Endothelial cell of umbilical vein (primary cell): ENCODE measurements at regions not wholly inside any gene's neighbourhood (a gene's known extent, or its start where the extent isn't known, plus 50 kb on each side); places are given as distances from the start of the nearest gene placed in this dataset.

Experiments
- BruUV-seq: library from RNA; stranded (reverse); fragments of 400-500 nt; replicated peaks from 2 replicates; lab custom pipeline; 2021; lab: Mats Ljungman, UMichigan
- CTCF ChIA-PET: fragments of 300-600, 350-600 bp; sonication (Branson Sonifier 250); formaldehyde crosslinking; loops from one replicate; lab custom pipeline; 2021; ENCODE audit warnings: antibody characterized with exemption, inconsistent platforms; lab: Charles Lee
- POLR2A ChIA-PET: fragments of 300-600, 350-600 bp; sonication (Branson Sonifier 250); formaldehyde crosslinking; loops from one replicate; lab custom pipeline; 2021; ENCODE audit warnings: antibody characterized with exemption, inconsistent platforms; lab: Charles Lee
- DNase-seq: peaks from one replicate; pipeline ENCODE4 v3.0.0-alpha.2; 2011; ENCODE audit warnings: low read depth, low spot score
- FAIRE-seq: peaks from 2 replicates; lab custom pipeline; 2011; peaks lifted over from hg19 to GRCh38; lab: Jason Lieb, UNC
- H2AFZ ChIP-seq: 2 replicates; pipeline ENCODE4 v1.6.0; 2012; ENCODE audit warnings: low read depth, low read length, control low read depth, inconsistent platforms
- H3K27ac ChIP-seq: 2 replicates; pipeline ENCODE4 v1.5.1; 2011; ENCODE audit warnings: low read depth, mild to moderate bottlenecking, control low read depth, low read length, moderate library complexity; ENCODE audit not compliant: insufficient read depth
- H3K27me3 ChIP-seq, 2 experiments: 2 replicates each; pipeline versions ENCODE4 v1.6.0 to v1.6.1; 2011; ENCODE audit warnings: low read length in 2 of 2, mixed read lengths in 1 of 2; ENCODE audit not compliant: control insufficient read depth in 2 of 2, insufficient read depth in 2 of 2
- H3K36me3 ChIP-seq, 2 experiments: 2 replicates in 1 of 2; 3 replicates in 1 of 2; pipeline ENCODE4 v1.5.1; 2011; ENCODE audit warnings: low read length in 2 of 2, mild to moderate bottlenecking in 1 of 2, moderate library complexity in 1 of 2; ENCODE audit not compliant: control insufficient read depth in 2 of 2, insufficient read depth in 2 of 2; ENCODE audit errors: extremely low read depth in 1 of 2
- H3K4me1 ChIP-seq: 3 replicates; pipeline ENCODE4 v1.5.1; 2011; ENCODE audit warnings: mild to moderate bottlenecking, low read length; ENCODE audit not compliant: control insufficient read depth, insufficient read depth; ENCODE audit errors: extremely low read depth
- H3K4me2 ChIP-seq: 2 replicates; pipeline ENCODE4 v1.6.1; 2011; ENCODE audit warnings: low read length, control low read depth, mixed read lengths; ENCODE audit not compliant: insufficient read depth
- H3K4me3 ChIP-seq, 3 experiments: fragments of 200-600 bp in 1 of 3; sonication (generic), shearing (Covaris generic) in 1 of 3; replicated peaks in 1 of 3; 2 replicates each; pipeline ENCODE4 v1.5.1; 2011 to 2016; ENCODE audit warnings: control low read depth in 3 of 3, low read length in 3 of 3, mild to moderate bottlenecking in 2 of 3, inconsistent platforms in 1 of 3, low read depth in 1 of 3, moderate library complexity in 1 of 3; ENCODE audit not compliant: insufficient read depth in 1 of 3
- H3K79me2 ChIP-seq: 2 replicates; pipeline ENCODE4 v1.6.0; 2012; ENCODE audit warnings: low read length, inconsistent platforms; ENCODE audit not compliant: control insufficient read depth, insufficient read depth
- H3K9ac ChIP-seq: replicated peaks from 2 replicates; pipeline ENCODE3; 2011; ENCODE audit warnings: low read length, control low read depth; ENCODE audit not compliant: insufficient read depth; ENCODE audit errors: extremely low read depth
- H3K9me1 ChIP-seq: replicated peaks from 3 replicates; pipeline ENCODE4 v1.6.0; 2011; ENCODE audit warnings: mild to moderate bottlenecking, low read length; ENCODE audit not compliant: control insufficient read depth, insufficient read depth; ENCODE audit errors: extremely low read depth
- H3K9me3 ChIP-seq: replicated peaks from 2 replicates; pipeline ENCODE4 v1.5.1; 2012; ENCODE audit warnings: low read length, inconsistent platforms; ENCODE audit not compliant: control insufficient read depth, insufficient read depth
- H4K20me1 ChIP-seq: replicated peaks from 2 replicates; pipeline ENCODE3; 2011; ENCODE audit warnings: mild to moderate bottlenecking, low read length; ENCODE audit not compliant: control insufficient read depth, insufficient read depth; ENCODE audit errors: extremely low read depth
- FOS ChIP-seq: IDR thresholded peaks from 2 replicates; pipeline ENCODE4 v1.6.1; 2011; ENCODE audit warnings: mild to moderate bottlenecking, low read length, moderate library complexity, borderline replicate concordance; ENCODE audit not compliant: insufficient read depth
- GATA2 ChIP-seq: IDR thresholded peaks from 2 replicates; pipeline ENCODE4 v1.7.0; 2011; ENCODE audit warnings: low read depth, mild to moderate bottlenecking, moderate library complexity, mixed read lengths, low read length; ENCODE audit not compliant: insufficient read length, insufficient read depth
- JUN ChIP-seq: IDR thresholded peaks from 2 replicates; pipeline ENCODE4 v1.6.1; 2011; ENCODE audit warnings: borderline replicate concordance, low read depth; ENCODE audit not compliant: insufficient read length, insufficient read depth
- MYC ChIP-seq: IDR thresholded peaks from one replicate; pipeline ENCODE4 v1.6.1; 2011; ENCODE audit warnings: mild to moderate bottlenecking, low read depth, low read length
- dilution Hi-C: fragments of 300-500 bp; cut with MboI; formaldehyde crosslinking; loops from one replicate; pipeline ENCODE4 v1.15.0; 2019; ENCODE audit warnings: low sequenced_read_pairs; ENCODE audit not compliant: extremely low pct_ligation_motif_present
- intact Hi-C: fragments of 100-400 bp; cut with micrococcal nuclease; formaldehyde crosslinking; loops from one replicate; pipeline ENCODE4 v1.10.0; 2022
- TF ChIP-seq, protein P1 (sequence below), 2 donors: IDR thresholded peaks; 1 replicate in 1 of 2; 2 replicates in 1 of 2; pipeline ENCODE4 v1.5.1; 2011; ENCODE audit warnings: low read length in 2 of 2, mild to moderate bottlenecking in 2 of 2, moderate library complexity in 2 of 2, control low read depth in 1 of 2, inconsistent platforms in 1 of 2, low read depth in 1 of 2; ENCODE audit not compliant: insufficient read depth in 1 of 2; ENCODE audit errors: extremely low read depth in 1 of 2
- TF ChIP-seq, protein P2 (sequence below): IDR thresholded peaks from 2 replicates; pipeline ENCODE4 v1.6.1; 2011; ENCODE audit not compliant: insufficient read depth, insufficient read length

DNA sequence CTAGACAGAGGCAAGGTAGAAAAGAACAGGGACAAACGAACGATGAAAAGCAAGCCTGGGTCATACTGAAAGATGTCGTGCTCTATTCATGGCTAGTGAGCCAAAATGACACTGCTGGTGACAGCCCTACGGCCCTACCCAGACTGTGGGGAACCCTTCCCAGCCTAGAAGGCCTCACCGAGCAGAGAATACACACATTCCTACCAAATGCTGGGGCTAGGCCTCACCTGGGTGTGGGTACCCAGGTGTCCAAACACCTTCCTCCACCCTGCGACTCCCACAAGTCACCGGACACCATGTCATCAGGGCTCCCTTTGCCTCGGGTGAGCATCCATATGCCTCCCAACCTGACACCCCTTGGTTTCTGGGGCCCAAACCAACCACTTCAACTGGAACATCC, 85.3 kb upstream of the DOCK9 start:
- Histone ChIP-seq H3K4me3 (peak overlapping the region in 1 of 3 experiments; percentile 46), H3K79me2 (peaks cover 7% of the 10 kb centered on the region), H3K27me3 (no peaks in the 10 kb centered on the region), H3K9me1 (no peaks in the 10 kb centered on the region), H3K4me2 (peak overlapping the region; percentile 73), H3K4me1 (peaks cover 38% of the 10 kb centered on the region), H4K20me1 (no peaks in the 10 kb centered on the region), H3K9me3 (no peaks in the 10 kb centered on the region), H3K36me3 (no peaks in the 10 kb centered on the region), H3K27ac (peak overlapping the region; percentile 59), H3K9ac (peak overlapping the region; percentile 30), H2AFZ (peak overlapping the region; percentile 71)
- ChIA-PET CTCF (interaction anchor here (0.8 to 1.0 kb wide), 2 partner anchors 12 to 18 kb away, joined by 4 read pairs; no protein-coding TSS in a partner anchor), POLR2A (no interaction called here)
- DNase-seq: no peak
- intact Hi-C loops: loop anchor here (2.0 kb wide), 1 partner anchor 22 kb away; no protein-coding TSS in a partner anchor
- no TSS peak for BruUV-seq
- dilution Hi-C loops: no loop called here
- no peak for TF ChIP-seq MYC
- TF ChIP-seq, protein P1, sequence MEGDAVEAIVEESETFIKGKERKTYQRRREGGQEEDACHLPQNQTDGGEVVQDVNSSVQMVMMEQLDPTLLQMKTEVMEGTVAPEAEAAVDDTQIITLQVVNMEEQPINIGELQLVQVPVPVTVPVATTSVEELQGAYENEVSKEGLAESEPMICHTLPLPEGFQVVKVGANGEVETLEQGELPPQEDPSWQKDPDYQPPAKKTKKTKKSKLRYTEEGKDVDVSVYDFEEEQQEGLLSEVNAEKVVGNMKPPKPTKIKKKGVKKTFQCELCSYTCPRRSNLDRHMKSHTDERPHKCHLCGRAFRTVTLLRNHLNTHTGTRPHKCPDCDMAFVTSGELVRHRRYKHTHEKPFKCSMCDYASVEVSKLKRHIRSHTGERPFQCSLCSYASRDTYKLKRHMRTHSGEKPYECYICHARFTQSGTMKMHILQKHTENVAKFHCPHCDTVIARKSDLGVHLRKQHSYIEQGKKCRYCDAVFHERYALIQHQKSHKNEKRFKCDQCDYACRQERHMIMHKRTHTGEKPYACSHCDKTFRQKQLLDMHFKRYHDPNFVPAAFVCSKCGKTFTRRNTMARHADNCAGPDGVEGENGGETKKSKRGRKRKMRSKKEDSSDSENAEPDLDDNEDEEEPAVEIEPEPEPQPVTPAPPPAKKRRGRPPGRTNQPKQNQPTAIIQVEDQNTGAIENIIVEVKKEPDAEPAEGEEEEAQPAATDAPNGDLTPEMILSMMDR (IDR thresholded peaks at IDR 0.05; ENCODE audit: extremely low read depth in 1 of 2, insufficient read depth in 1 of 2, low read depth in 1 of 2, low read length in 2 of 2): no peak
- TF ChIP-seq, protein P2, sequence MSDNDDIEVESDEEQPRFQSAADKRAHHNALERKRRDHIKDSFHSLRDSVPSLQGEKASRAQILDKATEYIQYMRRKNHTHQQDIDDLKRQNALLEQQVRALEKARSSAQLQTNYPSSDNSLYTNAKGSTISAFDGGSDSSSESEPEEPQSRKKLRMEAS: no peak
- TF ChIP-seq GATA2: no peak
- no peak for TF ChIP-seq FOS
- TF ChIP-seq JUN: no peak
- peak; percentile 26 for FAIRE-seq
